Activated CD4-positive, alpha-beta T cell treated with anti-CD3 and anti-CD28 coated beads for 48 hours (primary cell): ENCODE measurements at regions not wholly inside any gene's neighbourhood (a gene's known extent, or its start where the extent isn't known, plus 50 kb on each side); places are given as distances from the start of the nearest gene placed in this dataset.
A peak's percentile ranks its signal among the peaks of the same experiment; 100 is the strongest.

Source experiments
- DNase-seq: peaks from one replicate; pipeline ENCODE4 v3.0.0-alpha.2; 2020

DNA sequence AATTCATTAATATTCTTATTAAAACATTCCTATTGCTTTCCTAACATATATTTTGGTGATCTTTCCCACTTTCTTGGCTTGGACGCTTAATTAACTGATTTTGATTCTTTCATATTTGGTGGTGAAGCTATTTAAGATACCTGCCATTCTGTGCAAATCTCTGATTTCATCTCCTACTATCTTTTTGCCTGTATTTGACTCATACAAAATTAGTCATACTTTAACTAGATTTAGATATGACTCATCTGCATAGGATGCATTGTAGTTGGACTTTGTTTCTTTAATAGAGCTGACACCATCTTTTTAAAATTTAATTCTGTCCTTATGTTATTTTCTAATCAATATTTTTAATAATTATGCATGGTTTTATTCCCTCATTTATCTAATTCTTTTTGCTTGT, 93.8 kb upstream of the PLPPR4 start:
- DNase-seq, result no peak

GRCh38 chr1:99171184-99171813, 93.0 kb upstream of the PLPPR4 start:
- DNase-seq, result no peak

- DNase-seq, result no peak
Measured at GRCh38 chr1:99173282-99173681, 91.0 kb upstream of the PLPPR4 start.

DNA sequence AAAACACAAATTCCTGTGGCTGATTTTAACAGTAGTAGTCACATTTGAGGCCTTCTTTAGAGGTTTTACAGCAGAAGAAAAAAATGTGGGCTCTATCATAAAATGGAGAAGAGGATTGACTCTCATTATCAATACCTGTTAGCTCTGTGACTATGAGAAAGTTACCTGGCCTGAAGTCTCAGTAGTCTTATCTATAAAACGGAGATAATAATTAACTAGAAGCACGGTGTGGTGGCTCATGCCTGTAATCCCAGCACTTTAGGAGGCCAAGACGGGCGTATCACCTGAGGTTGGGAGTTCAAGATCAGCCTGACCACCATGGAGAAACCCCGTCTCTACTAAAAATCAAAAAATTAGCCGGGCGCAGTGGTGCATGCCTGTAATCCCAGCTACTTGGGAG, 90.4 kb upstream of the PLPPR4 start:
- DNase-seq, result no peak

- no peak for DNase-seq
Measured at GRCh38 chr1:99176753-99177152, 87.5 kb upstream of the PLPPR4 start.

- DNase-seq, result no peak
Measured at GRCh38 chr1:99177465-99177864, 86.8 kb upstream of the PLPPR4 start.

DNA sequence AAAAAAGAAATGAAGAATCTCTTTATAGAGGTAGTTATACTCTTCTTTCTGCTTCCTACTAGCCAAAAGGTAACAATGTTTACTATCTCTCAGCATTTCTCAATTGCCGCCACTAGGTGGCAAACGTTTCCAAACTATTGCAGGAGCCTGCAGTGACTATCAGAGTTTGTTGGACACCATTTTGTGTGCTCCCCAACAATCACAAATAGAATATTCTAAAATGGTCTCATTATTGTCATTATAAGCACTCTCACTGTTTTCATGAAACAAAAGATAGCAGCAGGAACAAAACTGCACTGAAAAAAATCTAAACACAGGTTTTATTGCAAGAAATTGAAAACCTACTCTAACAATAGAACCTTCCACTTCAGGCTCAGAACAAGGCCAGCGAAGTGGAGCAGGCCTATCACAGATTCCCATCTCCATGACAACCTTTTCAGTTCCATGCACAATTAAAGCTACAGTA, 83.9 kb upstream of the PLPPR4 start:
- DNase-seq, result peak; percentile 78

DNA sequence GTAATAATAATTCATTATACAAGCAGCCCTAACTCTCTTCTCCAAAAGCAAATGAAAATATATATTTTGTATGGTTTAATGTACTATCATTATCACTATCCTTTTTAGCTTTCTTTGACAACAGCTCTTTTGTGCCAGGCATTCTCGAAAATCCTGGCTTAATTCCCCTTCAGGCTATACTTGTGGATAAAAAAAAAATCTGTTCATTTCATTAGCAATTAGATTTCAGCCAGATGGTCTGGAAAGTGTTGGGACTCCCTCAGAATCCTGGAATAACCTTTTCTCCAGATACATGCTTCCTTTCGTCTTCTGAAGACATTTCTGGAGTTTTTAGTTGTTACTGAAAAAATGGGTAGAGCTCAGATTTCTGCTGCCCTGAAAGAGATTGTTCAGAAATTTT, 83.4 kb upstream of the PLPPR4 start:
- no peak for DNase-seq

- DNase-seq, result no peak
Measured at GRCh38 chr1:99181892-99182291, 82.4 kb upstream of the PLPPR4 start.

DNA sequence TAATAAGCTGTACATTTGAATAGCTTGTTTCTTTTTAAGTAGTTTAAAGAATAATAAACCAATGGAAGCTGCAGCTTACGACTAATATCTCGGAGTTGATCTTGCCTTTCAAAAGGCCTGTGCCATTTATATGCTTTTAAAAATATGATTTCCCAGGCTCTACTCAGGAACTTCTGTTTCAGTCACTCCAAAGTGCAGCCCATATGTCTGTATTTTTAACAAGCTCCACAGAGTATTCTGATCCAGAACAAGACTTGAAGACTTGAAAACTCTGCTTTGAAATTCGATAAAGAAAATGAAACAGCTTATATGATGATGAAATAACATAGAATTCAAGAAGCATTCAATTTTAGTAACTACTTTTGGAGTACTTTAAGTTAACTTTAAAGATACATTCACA, 79.1 kb upstream of the PLPPR4 start:
- DNase-seq, result no peak

DNA sequence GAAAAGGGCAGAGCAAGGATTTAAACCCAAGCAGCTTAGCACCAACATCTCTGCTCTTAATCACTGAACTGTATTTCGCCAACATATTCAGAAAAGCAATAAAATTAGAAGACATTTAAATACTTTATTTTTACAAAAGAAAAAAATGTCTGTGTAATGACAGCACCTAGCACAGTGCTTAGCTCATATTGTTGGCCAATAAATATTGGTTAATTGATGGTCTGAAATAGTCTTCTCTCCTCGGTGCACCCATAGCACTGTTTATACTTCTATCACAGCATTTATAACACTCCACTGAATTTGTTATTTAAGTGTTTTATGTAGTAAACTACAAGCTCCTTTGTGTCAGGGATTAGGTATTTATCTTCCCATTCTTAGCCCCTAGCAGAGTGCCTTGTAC, 70.9 kb upstream of the PLPPR4 start:
- no peak for DNase-seq

DNA sequence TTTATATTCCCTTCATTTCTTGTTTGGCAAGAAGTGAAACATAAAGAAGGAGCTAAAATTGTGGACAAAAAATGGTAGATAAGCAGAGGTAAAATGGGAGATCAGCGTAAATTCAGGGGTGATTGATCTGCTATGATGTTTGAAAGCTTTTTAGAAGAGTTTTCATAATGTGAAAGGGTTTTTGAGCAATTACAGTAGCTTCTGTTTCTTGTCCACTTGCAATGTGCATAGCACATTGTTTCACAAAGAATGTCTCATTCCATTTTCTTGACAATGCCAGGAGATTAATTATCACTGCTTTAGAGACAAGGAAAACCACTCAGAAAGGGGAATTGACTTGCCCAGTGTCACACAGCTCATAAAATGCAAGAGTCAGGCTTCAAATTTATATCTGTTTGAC, 65.9 kb upstream of the PLPPR4 start:
- DNase-seq, result no peak

- DNase-seq, result no peak
Measured at GRCh38 chr1:99207216-99207615, 57.1 kb upstream of the PLPPR4 start.
